GM19035 (cell line): ENCODE measurements at regions not wholly inside any gene's neighbourhood (a gene's known extent, or its start where the extent isn't known, plus 50 kb on each side); places are given as distances from the start of the nearest gene placed in this dataset.
"Not testable (repeated sequence)": the region's sequence is repeated elsewhere in the genome, so short reads cannot be mapped to it uniquely, and the experiment has no call there.

Source experiments
- ATAC-seq: cut with Tn5 transposase; IDR thresholded peaks from one replicate; pipeline ENCODE4 v1.9.1; 2021; ENCODE audit not compliant: unreplicated experiment

GRCh38 chr18:42378854-42379253 is 423.8 kb downstream of the PIK3C3 start:
- not testable (repeated sequence) for ATAC-seq

DNA sequence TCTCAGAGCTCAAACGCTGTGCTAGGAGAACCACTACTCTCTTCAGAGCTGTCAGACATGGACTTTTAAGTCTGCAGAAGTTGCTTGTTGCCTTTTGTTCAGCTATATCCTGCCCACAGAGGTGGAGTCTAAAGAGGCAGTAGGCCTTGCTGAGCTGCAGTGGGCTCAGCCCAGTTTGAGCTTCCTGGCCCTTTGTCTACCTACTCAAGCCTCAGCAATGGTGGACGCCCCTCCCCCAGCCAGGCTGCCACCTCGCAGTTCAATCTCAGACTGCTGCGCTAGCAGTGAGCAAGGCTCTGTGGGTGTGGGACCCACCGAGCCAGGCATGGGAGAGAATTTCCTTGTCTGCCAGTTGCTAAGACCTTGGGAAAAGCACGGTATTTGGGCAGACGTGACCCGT is 426.2 kb downstream of the PIK3C3 start:
- ATAC-seq = not testable (repeated sequence)

- ATAC-seq = no peak
These were observed 437.4 kb downstream of the PIK3C3 start for GRCh38 chr18:42392416-42392815.

DNA sequence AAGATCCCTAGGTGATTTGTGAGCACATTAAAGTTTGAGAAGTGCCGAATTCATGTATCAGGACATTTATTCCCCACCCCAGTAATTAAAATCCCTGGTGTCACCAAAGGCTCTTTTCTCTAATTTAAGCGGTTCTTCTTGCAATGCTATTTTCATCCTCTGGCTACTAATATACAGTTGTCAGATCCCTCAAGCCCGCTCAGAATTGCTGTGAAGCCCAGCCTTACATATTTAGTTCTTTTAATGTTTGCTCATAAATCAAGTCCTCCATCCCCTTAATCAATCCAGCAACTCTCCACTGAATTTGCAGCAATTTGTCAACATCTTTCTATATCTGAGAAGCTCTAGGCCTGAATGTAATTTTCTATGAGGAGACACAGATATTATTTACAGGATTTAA is 437.9 kb downstream of the PIK3C3 start:
- ATAC-seq = no peak

GRCh38 chr18:42394238-42394637 is 439.2 kb downstream of the PIK3C3 start:
- ATAC-seq = no peak

GRCh38 chr18:42401131-42401673 is 446.2 kb downstream of the PIK3C3 start:
- ATAC-seq = no peak

GRCh38 chr18:42404151-42404550 is 449.1 kb downstream of the PIK3C3 start:
- ATAC-seq = no peak

- ATAC-seq = no peak
These were observed 454.0 kb downstream of the PIK3C3 start for GRCh38 chr18:42409005-42409404.

DNA sequence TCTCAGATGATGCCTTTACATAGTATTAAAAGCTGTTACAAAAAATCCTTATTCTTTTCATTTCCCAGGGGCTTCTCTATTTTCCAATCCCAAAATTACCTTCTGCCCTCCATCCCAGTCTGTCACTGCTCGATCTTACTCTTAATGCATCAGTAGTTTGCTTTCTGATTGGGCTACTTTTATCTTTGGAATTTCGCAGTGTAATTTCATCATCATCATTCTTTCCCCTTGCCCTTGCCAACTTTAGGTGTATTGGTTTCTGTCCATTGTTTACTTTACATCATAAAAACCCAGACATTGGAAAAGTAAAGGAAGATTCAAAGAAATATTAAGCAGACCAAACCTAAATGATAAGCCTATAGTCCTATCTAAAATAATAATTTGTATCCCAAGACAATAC is 457.2 kb downstream of the PIK3C3 start:
- no peak for ATAC-seq

GRCh38 chr18:42412896-42413295 is 457.9 kb downstream of the PIK3C3 start:
- no peak for ATAC-seq

GRCh38 chr18:42413870-42414269 is 458.8 kb downstream of the PIK3C3 start:
- ATAC-seq = no peak

- ATAC-seq = no peak
These were observed 459.9 kb downstream of the PIK3C3 start for GRCh38 chr18:42414756-42415454.

DNA sequence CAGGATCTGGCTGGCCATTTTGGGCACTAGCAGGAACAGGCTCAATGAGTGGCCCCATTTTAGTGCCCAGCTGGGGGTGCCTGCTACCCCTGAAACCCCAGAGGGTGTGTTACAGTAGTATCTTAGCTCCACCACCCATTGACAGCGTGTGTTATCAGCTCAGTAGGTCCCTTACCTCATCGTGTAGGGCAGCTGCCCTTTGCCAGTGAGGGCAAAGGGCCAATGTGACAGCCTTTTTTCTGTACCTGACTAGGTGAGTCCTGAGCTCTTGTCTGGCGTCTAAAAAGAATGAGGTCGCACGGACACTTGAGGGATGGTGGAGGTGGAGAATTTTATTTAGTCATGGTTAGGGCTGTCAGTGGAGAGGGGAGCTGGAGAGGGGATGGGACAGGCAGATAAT is 462.2 kb downstream of the PIK3C3 start:
- ATAC-seq = no peak

DNA sequence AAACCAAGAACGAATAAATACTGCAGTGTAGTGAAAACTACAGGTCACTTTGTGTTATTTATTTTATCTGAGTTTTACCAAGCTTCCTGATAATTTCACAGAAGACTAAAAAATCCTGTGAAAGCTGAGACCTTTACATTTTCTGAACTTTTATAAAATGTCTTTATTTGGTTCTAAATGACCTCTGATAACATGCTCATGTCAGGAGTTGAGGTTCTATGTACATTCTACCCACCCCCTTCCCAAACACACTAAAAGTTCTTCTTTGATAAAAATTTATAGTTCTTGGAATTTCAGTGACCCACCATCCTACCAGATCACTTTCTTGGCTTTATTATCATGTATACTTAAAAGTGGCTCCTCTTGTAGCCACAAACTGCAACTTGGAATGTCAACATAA is 463.1 kb downstream of the PIK3C3 start:
- no peak for ATAC-seq

GRCh38 chr18:42425025-42425424 is 470.0 kb downstream of the PIK3C3 start:
- no peak for ATAC-seq

GRCh38 chr18:42426496-42427015 is 471.5 kb downstream of the PIK3C3 start:
- no peak for ATAC-seq

DNA sequence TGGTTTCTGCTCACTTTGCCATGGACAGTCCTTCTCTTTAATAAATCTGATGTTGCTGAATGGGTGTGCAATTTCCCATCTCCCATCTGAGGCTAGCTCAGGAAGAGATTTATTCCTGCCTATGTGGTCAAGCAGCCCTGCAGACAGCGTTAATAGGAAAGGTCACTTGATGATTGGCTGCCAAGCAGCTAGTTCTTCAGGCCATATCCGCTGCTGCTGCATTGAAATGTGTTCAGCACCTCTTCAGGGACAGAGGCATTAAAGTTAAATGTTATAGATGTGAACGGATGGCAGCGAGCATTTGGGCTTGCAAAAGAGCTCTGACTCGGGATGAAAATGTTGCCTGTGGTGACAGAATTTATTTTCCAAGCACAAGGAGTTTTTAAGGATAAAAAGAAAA is 474.2 kb downstream of the PIK3C3 start:
- ATAC-seq = no peak

GRCh38 chr18:42436222-42436765 is 481.3 kb downstream of the PIK3C3 start:
- ATAC-seq = no peak

GRCh38 chr18:42437001-42437400 is 482.0 kb downstream of the PIK3C3 start:
- no peak for ATAC-seq

DNA sequence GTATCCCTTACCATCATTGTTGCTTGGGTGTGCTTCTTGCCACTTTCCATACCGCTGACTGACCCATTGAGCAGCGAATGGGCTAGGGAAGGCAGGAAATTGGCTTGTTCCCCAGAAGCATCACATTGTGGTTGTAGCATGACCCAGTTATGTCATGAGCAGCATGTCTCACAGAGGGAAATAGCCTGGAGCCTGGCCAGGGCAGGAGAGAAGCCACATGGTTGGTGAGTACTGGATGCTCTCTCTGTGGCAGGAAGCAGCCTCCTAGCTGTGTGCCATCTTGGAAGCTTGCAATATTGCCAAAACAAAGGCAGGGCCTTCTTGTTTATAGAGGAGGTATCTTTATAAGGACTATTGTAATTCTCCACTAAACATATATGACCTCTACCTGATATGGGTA is 482.6 kb downstream of the PIK3C3 start:
- no peak for ATAC-seq

GRCh38 chr18:42442656-42443055 is 487.6 kb downstream of the PIK3C3 start:
- ATAC-seq = no peak

GRCh38 chr18:42444349-42444748 is 489.3 kb downstream of the PIK3C3 start:
- no peak for ATAC-seq
